Caco-2 (cell line): ENCODE measurements at regions not wholly inside any gene's neighbourhood (a gene's known extent, or its start where the extent isn't known, plus 50 kb on each side); places are given as distances from the start of the nearest gene placed in this dataset.

Source experiments
- BruUV-seq: library from RNA; stranded (reverse); fragments of 400-500 nt; replicated peaks from 2 replicates; lab custom pipeline; 2021; lab: Mats Ljungman, UMichigan
- CTCF ChIA-PET: fragments of 300-600 bp; sonication (Branson Sonifier 250); formaldehyde crosslinking; loops from one replicate; lab custom pipeline; 2022; ENCODE audit warnings: antibody characterized with exemption; lab: Charles Lee
- POLR2A ChIA-PET: fragments of 300-600 bp; sonication (Branson Sonifier 250); formaldehyde crosslinking; loops from one replicate; lab custom pipeline; 2022; ENCODE audit warnings: antibody characterized with exemption; lab: Charles Lee
- DNase-seq, 2 experiments: peaks; one replicate each; pipeline versions ENCODE4 v3.0.0 to v3.0.0-alpha.2; 2020 to 2022
- H3K27me3 ChIP-seq: replicated peaks from 2 replicates; pipeline ENCODE4 v1.6.0; 2011; ENCODE audit warnings: low read length; ENCODE audit not compliant: control insufficient read depth, insufficient read depth
- H3K36me3 ChIP-seq: 2 replicates; pipeline ENCODE4 v1.5.1; 2011; ENCODE audit warnings: low read length; ENCODE audit not compliant: control insufficient read depth, insufficient read depth
- H3K4me1 ChIP-seq: fragments of 250-450 bp; sonication (Bioruptor Pico); 2 replicates; pipeline ENCODE4 v1.5.1; 2020; ENCODE audit warnings: mild to moderate bottlenecking
- H3K4me3 ChIP-seq: 2 replicates; pipeline ENCODE4 v1.5.1; 2011; ENCODE audit warnings: low read depth, mild to moderate bottlenecking, control low read depth, low read length
- H3K9me3 ChIP-seq: fragments of 250-450 bp; sonication (Bioruptor Pico); 2 replicates; pipeline ENCODE4 v1.5.1; 2020; ENCODE audit warnings: mild to moderate bottlenecking, moderate library complexity
- H3K27ac Mint-ChIP-seq: one replicate; pipeline ENCODE4 v1.8.0; 2022; ENCODE audit warnings: mixed read lengths; ENCODE audit not compliant: unreplicated experiment
- H3K27me3 Mint-ChIP-seq: one replicate; pipeline ENCODE4 v1.8.0; 2022; ENCODE audit warnings: mixed read lengths; ENCODE audit not compliant: insufficient read depth, unreplicated experiment
- H3K36me3 Mint-ChIP-seq: one replicate; pipeline ENCODE4 v1.8.0; 2022; ENCODE audit warnings: mild to moderate bottlenecking, mixed read lengths; ENCODE audit not compliant: insufficient read depth, unreplicated experiment
- H3K4me1 Mint-ChIP-seq: one replicate; pipeline ENCODE4 v1.8.0; 2022; ENCODE audit warnings: low read depth, mixed read lengths; ENCODE audit not compliant: unreplicated experiment
- H3K4me3 Mint-ChIP-seq: one replicate; pipeline ENCODE4 v1.8.0; 2022; ENCODE audit warnings: mild to moderate bottlenecking, moderate library complexity, mixed read lengths; ENCODE audit not compliant: unreplicated experiment
- H3K9me3 Mint-ChIP-seq: one replicate; pipeline ENCODE4 v1.8.0; 2022; ENCODE audit warnings: mixed read lengths; ENCODE audit not compliant: unreplicated experiment
- intact Hi-C: fragments of 100-400 bp; cut with micrococcal nuclease; formaldehyde crosslinking; loops from one replicate; pipeline ENCODE4 v1.10.0; 2022; ENCODE audit not compliant: unreplicated experiment
- TF ChIP-seq, protein P1 (sequence below), 2 experiments: fragments of 200-600 bp in 1 of 2; IDR thresholded peaks; 1 replicate in 1 of 2; 2 replicates in 1 of 2; pipeline versions ENCODE4 v1.5.1 to v1.8.0; 2011 to 2022; ENCODE audit warnings: antibody characterized with exemption in 1 of 2, control low read depth in 1 of 2, inconsistent platforms in 1 of 2, low read depth in 1 of 2, low read length in 1 of 2, mild to moderate bottlenecking in 1 of 2, moderate library complexity in 1 of 2; ENCODE audit not compliant: insufficient read depth in 1 of 2, severe bottlenecking in 1 of 2, unreplicated experiment in 1 of 2

DNA sequence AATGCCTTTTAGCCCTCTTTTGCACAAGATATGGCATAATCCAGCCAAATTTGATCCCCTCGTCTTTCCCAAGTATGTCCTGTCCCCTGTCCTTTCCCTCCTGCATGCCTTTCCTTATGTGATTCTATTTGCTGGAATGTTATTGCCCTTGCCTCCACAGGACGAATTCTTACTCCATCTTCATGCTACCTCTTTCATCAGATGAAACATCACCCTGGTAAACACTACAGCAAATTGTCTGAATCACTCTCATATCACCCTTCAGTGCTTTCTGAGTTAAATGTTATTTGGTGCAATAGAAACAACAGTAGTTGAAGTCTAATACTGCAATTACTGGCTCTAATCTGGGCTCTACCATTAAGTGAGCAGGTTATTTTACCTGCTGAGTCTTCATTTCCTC is 52.2 kb upstream of the FAT1 start:
- H3K9me3 Mint-ChIP-seq, result peaks cover 9% of the 10 kb centered on the region
- Histone ChIP-seq H3K4me3 (no peak overlapping the region), H3K4me1 (peaks cover 10% of the 10 kb centered on the region), H3K9me3 (no peaks in the 10 kb centered on the region), H3K36me3 (no peaks in the 10 kb centered on the region), H3K27me3 (no peaks in the 10 kb centered on the region)
- POLR2A ChIA-PET, result no interaction called here
- no peak for DNase-seq
- no peak overlapping the region for H3K4me3 Mint-ChIP-seq
- H3K27me3 Mint-ChIP-seq, result no peaks in the 10 kb centered on the region
- no peaks in the 10 kb centered on the region for H3K36me3 Mint-ChIP-seq
- CTCF ChIA-PET, result no interaction called here
- H3K4me1 Mint-ChIP-seq, result peaks cover 7% of the 10 kb centered on the region
- no TSS peak for BruUV-seq
- TF ChIP-seq, protein P1, sequence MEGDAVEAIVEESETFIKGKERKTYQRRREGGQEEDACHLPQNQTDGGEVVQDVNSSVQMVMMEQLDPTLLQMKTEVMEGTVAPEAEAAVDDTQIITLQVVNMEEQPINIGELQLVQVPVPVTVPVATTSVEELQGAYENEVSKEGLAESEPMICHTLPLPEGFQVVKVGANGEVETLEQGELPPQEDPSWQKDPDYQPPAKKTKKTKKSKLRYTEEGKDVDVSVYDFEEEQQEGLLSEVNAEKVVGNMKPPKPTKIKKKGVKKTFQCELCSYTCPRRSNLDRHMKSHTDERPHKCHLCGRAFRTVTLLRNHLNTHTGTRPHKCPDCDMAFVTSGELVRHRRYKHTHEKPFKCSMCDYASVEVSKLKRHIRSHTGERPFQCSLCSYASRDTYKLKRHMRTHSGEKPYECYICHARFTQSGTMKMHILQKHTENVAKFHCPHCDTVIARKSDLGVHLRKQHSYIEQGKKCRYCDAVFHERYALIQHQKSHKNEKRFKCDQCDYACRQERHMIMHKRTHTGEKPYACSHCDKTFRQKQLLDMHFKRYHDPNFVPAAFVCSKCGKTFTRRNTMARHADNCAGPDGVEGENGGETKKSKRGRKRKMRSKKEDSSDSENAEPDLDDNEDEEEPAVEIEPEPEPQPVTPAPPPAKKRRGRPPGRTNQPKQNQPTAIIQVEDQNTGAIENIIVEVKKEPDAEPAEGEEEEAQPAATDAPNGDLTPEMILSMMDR (IDR thresholded peaks at IDR 0.05; ENCODE audit: insufficient read depth in 1 of 2, low read depth in 1 of 2, low read length in 1 of 2, severe bottlenecking in 1 of 2, unreplicated experiment in 1 of 2), result no peak
- intact Hi-C loops, result no loop called here
- H3K27ac Mint-ChIP-seq, result no peak overlapping the region

DNA sequence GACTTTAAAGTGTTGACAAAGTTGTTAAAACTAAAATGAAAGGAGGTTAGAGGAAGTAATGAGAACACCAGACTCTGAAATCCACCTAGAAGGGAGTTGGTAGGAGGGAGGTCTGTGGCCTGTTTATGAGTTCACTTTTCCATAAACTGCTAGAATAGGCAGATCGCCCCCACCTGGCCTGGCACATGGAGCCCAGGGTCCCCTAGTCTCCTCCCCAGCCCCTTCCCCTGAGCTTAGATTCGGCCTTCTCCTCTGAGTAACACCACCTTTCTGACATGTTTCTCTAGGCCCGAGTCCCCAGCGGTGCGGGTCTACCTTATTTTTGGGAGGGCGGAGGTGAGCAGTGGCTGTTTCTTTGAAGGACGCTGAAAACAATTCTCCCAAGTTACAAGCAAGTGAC is 54.5 kb upstream of the FAT1 start:
- intact Hi-C loops, result no loop called here
- Mint-ChIP-seq H3K36me3 (no peaks in the 10 kb centered on the region), H3K4me3 (no peak overlapping the region), H3K27me3 (no peaks in the 10 kb centered on the region), H3K27ac (no peak overlapping the region), H3K9me3 (peaks cover 9% of the 10 kb centered on the region), H3K4me1 (no peaks in the 10 kb centered on the region)
- DNase-seq, result no peak
- no peaks in the 10 kb centered on the region for H3K27me3 ChIP-seq
- H3K36me3 ChIP-seq, result no peaks in the 10 kb centered on the region
- ChIA-PET CTCF (no interaction called here), POLR2A (no interaction called here)
- peaks cover 9% of the 10 kb centered on the region; the same call in 1 of the 2 replicates for H3K4me1 ChIP-seq
- no peak overlapping the region for H3K4me3 ChIP-seq
- no TSS peak for BruUV-seq
- TF ChIP-seq, protein P1 (IDR thresholded peaks at IDR 0.05; ENCODE audit: insufficient read depth in 1 of 2, low read depth in 1 of 2, low read length in 1 of 2, severe bottlenecking in 1 of 2, unreplicated experiment in 1 of 2), result no peak
- H3K9me3 ChIP-seq, result no peaks in the 10 kb centered on the region

DNA sequence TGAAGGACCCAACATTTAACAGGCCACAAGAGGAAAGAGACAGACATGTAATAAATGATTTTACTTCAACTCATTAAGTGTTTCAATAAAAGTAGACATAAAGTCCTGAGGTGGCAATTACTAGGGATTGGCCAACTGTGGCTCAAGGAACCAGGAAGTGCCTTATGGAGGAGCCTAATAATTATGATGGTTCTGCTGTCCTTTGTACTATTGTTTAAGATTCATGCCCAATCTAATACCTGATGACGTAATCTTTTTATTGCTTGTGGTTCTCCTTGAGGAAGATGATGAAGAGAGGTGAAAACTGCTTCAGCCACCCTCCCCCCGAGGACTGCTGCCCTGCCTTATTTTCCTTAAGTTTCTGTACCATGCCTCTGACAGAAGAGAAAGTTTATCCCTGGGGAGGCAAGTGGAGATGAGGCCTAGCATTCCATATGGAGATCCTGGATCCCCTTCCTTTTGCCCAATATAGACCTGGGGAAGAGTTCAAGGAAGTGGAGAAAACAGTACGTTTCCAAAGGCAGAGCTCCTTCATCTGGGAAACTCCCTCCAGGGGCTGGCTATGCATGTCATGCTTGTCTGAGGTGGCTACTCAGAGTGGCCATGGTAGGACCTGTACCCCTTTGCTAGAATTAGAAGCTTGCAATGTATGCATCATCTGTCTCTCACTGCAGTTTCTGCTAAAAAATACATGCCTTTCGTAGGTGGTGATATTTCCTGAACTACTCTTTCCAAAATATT is 56.8 kb upstream of the FAT1 start:
- DNase-seq, result no peak
- H3K4me3 ChIP-seq, result no peak overlapping the region
- no peaks in the 10 kb centered on the region for H3K36me3 Mint-ChIP-seq
- peaks cover 9% of the 10 kb centered on the region for H3K9me3 Mint-ChIP-seq
- no peak overlapping the region for H3K27ac Mint-ChIP-seq
- CTCF ChIA-PET, result no interaction called here
- no peaks in the 10 kb centered on the region for H3K27me3 ChIP-seq
- no peaks in the 10 kb centered on the region for H3K9me3 ChIP-seq
- POLR2A ChIA-PET, result interaction anchor here (0.9 kb wide), 1 partner anchor 15 kb away, joined by 3 read pairs; no protein-coding TSS in a partner anchor
- peaks cover 9% of the 10 kb centered on the region; the same call in 1 of the 2 replicates for H3K4me1 ChIP-seq
- no peaks in the 10 kb centered on the region for H3K4me1 Mint-ChIP-seq
- H3K4me3 Mint-ChIP-seq, result no peak overlapping the region
- intact Hi-C loops, result no loop called here
- H3K36me3 ChIP-seq, result no peaks in the 10 kb centered on the region
- TF ChIP-seq, protein P1 (IDR thresholded peaks at IDR 0.05; ENCODE audit: insufficient read depth in 1 of 2, low read depth in 1 of 2, low read length in 1 of 2, severe bottlenecking in 1 of 2, unreplicated experiment in 1 of 2), result no peak
- H3K27me3 Mint-ChIP-seq, result no peaks in the 10 kb centered on the region
- no TSS peak for BruUV-seq
